Mesendoderm (in vitro differentiated cells): ENCODE measurements at regions not wholly inside any gene's neighbourhood (a gene's known extent, or its start where the extent isn't known, plus 50 kb on each side); places are given as distances from the start of the nearest gene placed in this dataset.
"Not testable (repeated sequence)": the region's sequence is repeated elsewhere in the genome, so short reads cannot be mapped to it uniquely, and the experiment has no call there.

Experiments
- DNase-seq: peaks from one replicate; pipeline ENCODE4 v3.0.0; 2013
- H2AK5ac ChIP-seq: 2 replicates; pipeline ENCODE4 v1.6.1; 2013; ENCODE audit warnings: low read length, inconsistent platforms
- H2BK120ac ChIP-seq: 2 replicates; pipeline ENCODE4 v1.6.1; 2013; ENCODE audit warnings: low read depth, mild to moderate bottlenecking, low read length, moderate library complexity, mixed read lengths
- H2BK15ac ChIP-seq: replicated peaks from 2 replicates; pipeline ENCODE4 v1.6.1; 2013; ENCODE audit warnings: low read depth, mild to moderate bottlenecking, moderate library complexity
- H2BK5ac ChIP-seq: 2 replicates; pipeline ENCODE4 v1.6.1; 2013; ENCODE audit warnings: low read length, inconsistent platforms
- H3K18ac ChIP-seq: 2 replicates; pipeline ENCODE4 v1.6.1; 2013; ENCODE audit warnings: mild to moderate bottlenecking, low read length, mixed read lengths
- H3K23ac ChIP-seq: one replicate; pipeline ENCODE4 v1.6.1; 2013; ENCODE audit warnings: low read length
- H3K27ac ChIP-seq: 2 replicates; pipeline ENCODE4 v1.5.1; 2013; ENCODE audit warnings: low read depth, mild to moderate bottlenecking, inconsistent platforms, low read length, moderate library complexity
- H3K27me3 ChIP-seq: 2 replicates; pipeline ENCODE4 v1.6.1; 2013; ENCODE audit warnings: low read length, control low read depth, mild to moderate bottlenecking, inconsistent platforms; ENCODE audit not compliant: insufficient read depth, poor library complexity
- H3K36me3 ChIP-seq: 2 replicates; pipeline ENCODE4 v1.6.1; 2013; ENCODE audit warnings: low read length, inconsistent platforms; ENCODE audit not compliant: control insufficient read depth, insufficient read depth
- H3K4ac ChIP-seq: one replicate; pipeline ENCODE4 v1.6.1; 2013; ENCODE audit warnings: low read depth, mild to moderate bottlenecking, low read length, moderate library complexity
- H3K4me1 ChIP-seq: 2 replicates; pipeline ENCODE4 v1.6.1; 2013; ENCODE audit warnings: low read depth, low read length, inconsistent platforms; ENCODE audit not compliant: control insufficient read depth
- H3K4me2 ChIP-seq: 2 replicates; pipeline ENCODE4 v1.6.1; 2013; ENCODE audit warnings: low read length
- H3K4me3 ChIP-seq: 2 replicates; pipeline ENCODE4 v1.5.1; 2013; ENCODE audit warnings: mild to moderate bottlenecking, low read length
- H3K56ac ChIP-seq: one replicate; pipeline ENCODE4 v1.6.1; 2013; ENCODE audit warnings: low read length
- H3K79me1 ChIP-seq: 2 replicates; pipeline ENCODE4 v1.6.1; 2013; ENCODE audit warnings: low read length, inconsistent platforms
- H3K79me2 ChIP-seq: 2 replicates; pipeline ENCODE4 v1.6.1; 2013; ENCODE audit warnings: mild to moderate bottlenecking, low read length; ENCODE audit not compliant: control insufficient read depth, insufficient read depth
- H3K9ac ChIP-seq: 2 replicates; pipeline ENCODE4 v1.6.1; 2013; ENCODE audit warnings: low read length, inconsistent platforms
- H4K5ac ChIP-seq: one replicate; pipeline ENCODE4 v1.6.1; 2013; ENCODE audit warnings: low read length
- H4K8ac ChIP-seq: one replicate; pipeline ENCODE4 v1.6.1; 2013; ENCODE audit warnings: low read depth, mild to moderate bottlenecking, control low read depth, low read length, moderate library complexity
- WGBS: extraction: QIAGEN DNeasy Blood & Tissue Kit; methylation state at CpG from one replicate; pipeline ENCODE4 v1.1.7; 2013; ENCODE audit warnings: low lambda C conversion rate, missing lambda C conversion rate; ENCODE audit not compliant: insufficient coverage; ENCODE audit errors: extremely low coverage; 5-methylcytosine and 5-hydroxymethylcytosine counted together

GRCh38 chr12:127503996-127504395 lies 763.0 kb upstream of the TMEM132C start:
- no CpG with 5 or more reads among the region's 4 CpGs for WGBS
- H3K36me3 ChIP-seq, H3K4me2 ChIP-seq, H4K5ac ChIP-seq, H3K18ac ChIP-seq, H4K8ac ChIP-seq, H2BK120ac ChIP-seq, H3K4me3 ChIP-seq, H3K4ac ChIP-seq, DNase-seq, H2AK5ac ChIP-seq, H3K56ac ChIP-seq, H3K23ac ChIP-seq, H3K79me1 ChIP-seq, H3K27ac ChIP-seq, H3K4me1 ChIP-seq, H3K27me3 ChIP-seq, H2BK15ac ChIP-seq, H2BK5ac ChIP-seq, H3K79me2 ChIP-seq, H3K9ac ChIP-seq: not testable (repeated sequence)

DNA sequence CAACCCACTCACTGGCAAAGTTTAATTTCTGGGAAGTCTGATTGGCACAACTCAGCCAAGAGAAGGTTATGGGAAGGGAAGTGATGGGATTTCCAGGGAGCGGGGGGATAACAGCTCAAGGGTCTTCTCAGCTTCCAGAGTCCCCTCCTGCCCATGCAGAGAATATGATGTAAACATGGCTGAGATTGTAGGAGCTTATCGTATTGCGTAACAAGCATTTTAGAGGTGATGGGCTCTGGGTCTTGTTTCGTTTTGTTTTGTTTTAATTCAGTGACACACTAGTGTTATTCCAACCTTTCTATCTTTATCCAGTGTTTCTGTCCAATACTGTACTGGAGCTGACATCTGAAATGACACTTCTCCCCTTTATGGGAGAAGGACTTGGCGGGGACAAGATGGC lies 762.1 kb upstream of the TMEM132C start:
- H3K4ac ChIP-seq: no peak overlapping the region
- WGBS: no CpG with 5 or more reads among the region's 5 CpGs
- H3K4me2 ChIP-seq: no peak overlapping the region
- no peaks in the 10 kb centered on the region for H3K79me1 ChIP-seq
- no peak overlapping the region for H2BK5ac ChIP-seq
- no peak overlapping the region for H4K8ac ChIP-seq
- H4K5ac ChIP-seq: no peak overlapping the region
- H3K23ac ChIP-seq: no peak overlapping the region
- no peak overlapping the region for H3K4me3 ChIP-seq
- peaks cover 3% of the 10 kb centered on the region for H3K4me1 ChIP-seq
- no peak for DNase-seq
- no peak overlapping the region for H3K18ac ChIP-seq
- H2BK15ac ChIP-seq: no peak overlapping the region
- no peaks in the 10 kb centered on the region for H3K79me2 ChIP-seq
- no peak overlapping the region for H2AK5ac ChIP-seq
- no peak overlapping the region for H3K27ac ChIP-seq
- no peaks in the 10 kb centered on the region for H3K36me3 ChIP-seq
- H3K27me3 ChIP-seq: no peaks in the 10 kb centered on the region
- H3K56ac ChIP-seq: no peak overlapping the region
- H2BK120ac ChIP-seq: no peak overlapping the region
- H3K9ac ChIP-seq: no peak overlapping the region

DNA sequence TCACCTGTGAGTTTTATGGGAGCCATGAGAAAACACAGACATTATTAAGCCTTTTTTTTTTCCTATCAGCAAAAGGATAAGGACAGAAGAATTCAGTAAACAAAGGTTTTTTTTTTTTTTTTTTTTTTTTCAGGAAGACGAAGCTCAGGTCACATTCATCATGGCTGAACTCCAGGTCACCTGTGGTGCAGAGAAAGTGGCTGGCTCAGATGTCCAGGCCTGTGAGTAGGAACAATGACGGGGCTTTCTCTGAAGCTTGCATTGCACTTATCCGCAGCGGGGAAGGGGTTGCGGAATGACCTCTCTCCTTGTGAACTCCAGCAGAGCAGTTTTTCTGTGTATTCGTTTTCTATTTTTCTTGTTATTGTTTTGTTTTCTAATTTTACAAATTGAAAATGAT lies 759.6 kb upstream of the TMEM132C start:
- no peak overlapping the region for H3K4ac ChIP-seq
- no peak overlapping the region for H3K4me3 ChIP-seq

DNA sequence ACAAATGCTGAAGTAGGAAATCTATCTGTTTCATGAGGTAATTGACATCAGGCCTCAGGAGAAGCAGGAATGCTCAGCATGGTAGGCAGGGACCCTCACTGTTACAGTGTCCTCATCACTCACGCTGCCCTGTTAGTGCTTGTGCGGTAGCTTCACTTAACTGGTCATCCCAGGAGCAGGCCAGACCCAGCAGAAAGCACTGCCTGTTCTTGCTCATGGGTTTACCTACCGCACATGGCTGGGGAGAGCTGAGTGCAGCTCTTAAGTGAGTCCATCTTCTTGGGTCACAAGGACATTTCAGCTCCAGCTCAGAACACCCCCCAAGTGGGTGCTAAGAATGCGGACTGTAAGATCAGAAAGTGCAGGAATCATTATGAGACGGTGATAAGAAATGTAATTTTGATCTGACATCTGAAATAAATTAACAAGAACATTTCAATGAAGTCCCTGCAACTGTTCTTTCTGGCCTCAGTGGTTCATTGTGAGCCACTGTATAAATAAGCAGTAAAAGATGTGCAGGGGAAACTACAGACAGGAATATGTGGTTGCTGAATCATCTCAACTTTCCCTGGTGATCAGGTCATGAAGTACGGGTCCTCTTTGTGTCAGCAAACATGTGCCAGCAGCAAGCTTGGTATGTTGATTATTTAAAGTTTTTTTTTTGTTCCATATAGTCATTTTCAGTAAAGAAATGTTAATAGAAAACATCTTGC lies 757.7 kb upstream of the TMEM132C start:
- no peak overlapping the region for H3K56ac ChIP-seq
- no peak overlapping the region for H2BK5ac ChIP-seq
- no peak overlapping the region for H3K4me3 ChIP-seq
- no peak overlapping the region for H3K4me2 ChIP-seq
- no peak overlapping the region for H4K5ac ChIP-seq
- H3K9ac ChIP-seq: no peak overlapping the region
- H3K79me2 ChIP-seq: no peaks in the 10 kb centered on the region
- no peak overlapping the region for H2BK120ac ChIP-seq
- H3K23ac ChIP-seq: no peak overlapping the region
- WGBS: no CpG with 5 or more reads among the region's 6 CpGs
- H3K36me3 ChIP-seq: no peaks in the 10 kb centered on the region
- H3K18ac ChIP-seq: no peak overlapping the region
- H3K27ac ChIP-seq: no peak overlapping the region
- H2BK15ac ChIP-seq: no peak overlapping the region
- no peak overlapping the region for H2AK5ac ChIP-seq
- H3K4ac ChIP-seq: no peak overlapping the region
- H3K4me1 ChIP-seq: no peaks in the 10 kb centered on the region
- H3K79me1 ChIP-seq: no peaks in the 10 kb centered on the region
- no peak overlapping the region for H4K8ac ChIP-seq
- no peaks in the 10 kb centered on the region for H3K27me3 ChIP-seq
- no peak for DNase-seq

More for the DNA sequence above, 759.6 kb upstream of the TMEM132C start:
- Histone ChIP-seq H2AK5ac (no peak overlapping the region), H3K36me3 (no peaks in the 10 kb centered on the region), H2BK5ac (no peak overlapping the region), H3K27me3 (no peaks in the 10 kb centered on the region), H3K79me1 (no peaks in the 10 kb centered on the region), H3K27ac (no peak overlapping the region), H4K5ac (no peak overlapping the region), H3K18ac (no peak overlapping the region), H3K4me1 (peaks cover under 1% of the 10 kb centered on the region), H2BK15ac (no peak overlapping the region), H3K56ac (no peak overlapping the region), H2BK120ac (no peak overlapping the region), H3K23ac (no peak overlapping the region), H3K79me2 (no peaks in the 10 kb centered on the region), H3K4me2 (no peak overlapping the region), H3K9ac (no peak overlapping the region), H4K8ac (no peak overlapping the region)
- DNase-seq: peak; percentile 18
- WGBS: no CpG with 5 or more reads among the region's 6 CpGs

DNA sequence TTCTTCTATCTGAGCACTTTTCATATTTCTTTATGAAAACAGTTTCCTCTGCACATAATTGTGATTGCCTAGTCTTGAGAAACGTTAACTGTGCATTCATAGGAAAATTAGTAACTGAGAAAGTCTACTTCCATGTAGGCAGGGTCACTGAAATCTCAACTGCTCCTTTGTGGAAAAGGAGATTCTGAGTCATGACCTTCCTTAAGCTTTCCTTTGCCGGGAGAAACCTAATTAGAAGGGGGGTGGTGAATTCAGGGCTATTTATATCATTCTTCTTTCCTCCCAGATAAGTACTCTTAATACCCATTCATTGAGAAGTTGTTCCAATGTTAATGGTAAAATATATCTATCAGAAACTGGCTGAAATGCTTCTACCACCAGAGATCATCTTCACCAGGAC lies 751.0 kb upstream of the TMEM132C start:
- no peak overlapping the region for H3K27ac ChIP-seq
- H4K8ac ChIP-seq: peak overlapping the region; percentile 76
- no peaks in the 10 kb centered on the region for H3K4me1 ChIP-seq
- DNase-seq: no peak
- no peaks in the 10 kb centered on the region for H3K36me3 ChIP-seq
- no peaks in the 10 kb centered on the region for H3K27me3 ChIP-seq
- no peak overlapping the region for H3K9ac ChIP-seq
- H3K4ac ChIP-seq: no peak overlapping the region
- H2BK5ac ChIP-seq: no peak overlapping the region
- H3K23ac ChIP-seq: no peak overlapping the region
- no peak overlapping the region for H3K18ac ChIP-seq
- no peak overlapping the region for H3K4me2 ChIP-seq
- no peak overlapping the region for H2BK120ac ChIP-seq
- H3K56ac ChIP-seq: no peak overlapping the region
- no CpG with 5 or more reads among the region's 2 CpGs for WGBS
- H2BK15ac ChIP-seq: no peak overlapping the region
- H3K79me1 ChIP-seq: no peaks in the 10 kb centered on the region
- no peaks in the 10 kb centered on the region for H3K79me2 ChIP-seq
- H2AK5ac ChIP-seq: no peak overlapping the region
- H4K5ac ChIP-seq: no peak overlapping the region
- H3K4me3 ChIP-seq: no peak overlapping the region

- no peak overlapping the region for H3K4me2 ChIP-seq
- H2BK120ac ChIP-seq: no peak overlapping the region
- H3K4ac ChIP-seq: no peak overlapping the region
- H3K4me1 ChIP-seq: no peaks in the 10 kb centered on the region
- H4K5ac ChIP-seq: no peak overlapping the region
- no peak overlapping the region for H2AK5ac ChIP-seq
- H3K36me3 ChIP-seq: no peaks in the 10 kb centered on the region
- no peaks in the 10 kb centered on the region for H3K27me3 ChIP-seq
- no peak overlapping the region for H3K56ac ChIP-seq
- H3K18ac ChIP-seq: no peak overlapping the region
- H3K23ac ChIP-seq: no peak overlapping the region
- DNase-seq: no peak
- no peak overlapping the region for H2BK15ac ChIP-seq
- H2BK5ac ChIP-seq: no peak overlapping the region
- H3K79me1 ChIP-seq: no peaks in the 10 kb centered on the region
- H4K8ac ChIP-seq: no peak overlapping the region
- no peak overlapping the region for H3K27ac ChIP-seq
- no peak overlapping the region for H3K9ac ChIP-seq
- H3K4me3 ChIP-seq: no peak overlapping the region
- WGBS: no CpG with 5 or more reads among the region's 1 CpG
- no peaks in the 10 kb centered on the region for H3K79me2 ChIP-seq
Observed at GRCh38 chr12:127516467-127516866, 750.5 kb upstream of the TMEM132C start.
